Activated naive CD8-positive, alpha-beta T cell treated with anti-CD3 and anti-CD28 coated beads, Interleukin-2, amount 50 U/mL, for 24 hours (primary cell): ENCODE measurements at regions not wholly inside any gene's neighbourhood (a gene's known extent, or its start where the extent isn't known, plus 50 kb on each side); places are given as distances from the start of the nearest gene placed in this dataset.

Source experiments
- ATAC-seq: fragments of 150-1000 bp; cut with Tn5 transposase; one replicate; pipeline ENCODE4 v1.10.0; 2021
- DNase-seq: peaks from one replicate; pipeline ENCODE4 v3.0.0; 2021
- H3K27ac Mint-ChIP-seq: one replicate; pipeline ENCODE4 v1.8.0; 2021; ENCODE audit warnings: mild to moderate bottlenecking, mixed read lengths
- H3K27me3 Mint-ChIP-seq: one replicate; pipeline ENCODE4 v1.8.0; 2021; ENCODE audit warnings: mixed read lengths
- H3K36me3 Mint-ChIP-seq: one replicate; pipeline ENCODE4 v1.8.0; 2021; ENCODE audit warnings: low read depth, mixed read lengths
- H3K4me1 Mint-ChIP-seq: one replicate; pipeline ENCODE4 v1.8.0; 2021; ENCODE audit warnings: mixed read lengths
- H3K4me3 Mint-ChIP-seq: one replicate; pipeline ENCODE4 v1.8.0; 2021; ENCODE audit warnings: mild to moderate bottlenecking, moderate library complexity, mixed read lengths
- H3K9me3 Mint-ChIP-seq: one replicate; pipeline ENCODE4 v1.8.0; 2021; ENCODE audit warnings: mixed read lengths

DNA sequence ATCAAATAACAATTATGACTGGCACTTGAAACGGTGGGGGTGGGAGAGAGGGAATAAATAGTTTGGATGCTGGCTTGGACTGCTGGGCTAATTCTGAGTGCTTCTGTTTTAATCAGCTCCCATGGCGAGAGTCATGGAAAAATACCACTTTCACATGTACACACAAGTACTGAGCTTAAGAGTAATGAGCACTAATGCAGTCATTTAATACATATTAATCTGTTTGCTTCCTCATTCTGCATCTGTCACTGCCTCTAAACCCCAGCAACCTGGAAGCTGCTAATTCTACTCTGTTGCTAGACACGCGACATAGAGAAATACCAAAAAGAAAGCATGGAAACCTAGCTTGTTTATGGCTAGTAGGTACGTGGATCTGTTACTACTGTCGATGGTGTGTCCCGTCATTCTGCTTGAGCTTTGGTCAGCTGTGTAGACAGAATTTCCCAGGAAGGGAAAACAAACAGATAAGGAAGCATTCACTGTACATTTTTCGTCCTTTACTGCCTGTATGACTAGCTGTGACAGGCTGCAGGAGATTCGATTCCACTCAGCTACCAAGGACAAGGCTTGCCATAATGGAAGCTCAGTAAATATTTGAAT, 238.8 kb downstream of the BAMBI start:
- DNase-seq (no peak), ATAC-seq (no peak)
- no peak overlapping the region for H3K27ac Mint-ChIP-seq
- no peaks in the 10 kb centered on the region for H3K36me3 Mint-ChIP-seq
- no peaks in the 10 kb centered on the region for H3K9me3 Mint-ChIP-seq
- no peaks in the 10 kb centered on the region for H3K4me1 Mint-ChIP-seq
- H3K27me3 Mint-ChIP-seq = peaks cover 2% of the 10 kb centered on the region
- H3K4me3 Mint-ChIP-seq = no peak overlapping the region

DNA sequence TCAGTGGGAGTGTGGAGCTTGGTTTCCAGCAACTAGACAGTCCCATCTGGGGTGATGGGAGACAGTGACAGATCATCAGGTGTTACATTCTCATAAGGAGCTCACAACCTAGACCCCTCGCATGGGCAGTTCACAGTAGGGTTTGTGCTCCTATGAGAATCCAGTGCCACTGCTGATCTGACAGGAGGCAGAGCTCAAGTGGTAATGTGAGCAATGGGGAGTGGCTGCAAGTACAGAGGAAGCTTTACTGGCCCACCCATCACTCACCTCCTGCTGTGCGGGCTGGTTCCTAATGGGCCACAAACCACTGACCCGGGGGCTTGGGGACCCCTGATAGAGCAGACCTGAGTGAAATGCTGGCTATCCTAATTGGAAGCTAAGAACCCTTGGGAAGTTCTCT, 242.8 kb downstream of the BAMBI start:
- ATAC-seq (no peak), DNase-seq (no peak)
- Mint-ChIP-seq H3K27me3 (peaks cover 9% of the 10 kb centered on the region), H3K27ac (no peak overlapping the region), H3K4me1 (no peaks in the 10 kb centered on the region), H3K4me3 (no peak overlapping the region), H3K36me3 (no peaks in the 10 kb centered on the region), H3K9me3 (no peaks in the 10 kb centered on the region)

DNA sequence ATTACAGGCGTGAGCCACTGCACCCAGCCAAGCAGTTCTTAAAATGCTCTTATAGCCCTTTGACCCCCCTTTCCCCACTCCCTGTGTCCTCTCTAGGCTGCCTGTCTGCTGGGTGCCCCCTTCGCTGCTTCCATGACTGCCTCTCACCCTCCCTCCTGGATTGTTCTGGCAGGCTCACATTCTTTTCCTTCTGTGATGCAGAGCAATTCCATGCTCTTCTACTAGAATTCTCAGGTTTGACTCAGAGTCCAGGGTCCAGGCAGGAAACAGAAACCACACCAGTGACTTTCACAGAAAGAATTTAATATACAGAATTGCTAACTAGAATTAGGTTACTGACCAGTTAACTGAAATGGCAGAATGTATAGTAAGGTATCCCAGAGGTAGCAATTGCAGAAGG, 244.8 kb downstream of the BAMBI start:
- no peaks in the 10 kb centered on the region for H3K9me3 Mint-ChIP-seq
- H3K4me1 Mint-ChIP-seq = no peaks in the 10 kb centered on the region
- no peaks in the 10 kb centered on the region for H3K36me3 Mint-ChIP-seq
- no peak overlapping the region for H3K27ac Mint-ChIP-seq
- no peak for ATAC-seq
- H3K27me3 Mint-ChIP-seq = peaks cover 14% of the 10 kb centered on the region
- H3K4me3 Mint-ChIP-seq = no peak overlapping the region
- DNase-seq = no peak

DNA sequence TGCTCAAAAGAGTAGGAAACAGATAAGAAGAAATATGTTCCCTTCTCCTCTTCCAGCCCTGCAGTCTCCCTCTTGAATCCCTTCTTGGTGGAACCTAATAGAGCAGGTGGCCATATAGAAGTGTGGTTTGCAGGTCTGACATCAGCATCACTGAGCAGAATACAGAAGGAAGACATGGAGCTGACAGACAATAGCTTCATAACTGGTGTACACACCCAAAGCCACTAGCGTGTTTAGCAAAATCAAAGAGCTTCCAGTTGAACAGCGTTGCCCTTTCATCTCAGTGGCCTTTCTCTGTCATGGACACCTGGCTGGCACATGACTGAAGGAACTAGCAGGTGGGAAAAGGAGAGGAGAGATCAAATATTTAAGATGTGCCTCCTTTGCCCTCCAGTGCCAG, 245.5 kb downstream of the BAMBI start:
- H3K27me3 Mint-ChIP-seq = peaks cover 14% of the 10 kb centered on the region
- H3K36me3 Mint-ChIP-seq = no peaks in the 10 kb centered on the region
- H3K27ac Mint-ChIP-seq = no peak overlapping the region
- H3K4me1 Mint-ChIP-seq = no peaks in the 10 kb centered on the region
- H3K9me3 Mint-ChIP-seq = no peaks in the 10 kb centered on the region
- DNase-seq (no peak), ATAC-seq (no peak)
- no peak overlapping the region for H3K4me3 Mint-ChIP-seq

DNA sequence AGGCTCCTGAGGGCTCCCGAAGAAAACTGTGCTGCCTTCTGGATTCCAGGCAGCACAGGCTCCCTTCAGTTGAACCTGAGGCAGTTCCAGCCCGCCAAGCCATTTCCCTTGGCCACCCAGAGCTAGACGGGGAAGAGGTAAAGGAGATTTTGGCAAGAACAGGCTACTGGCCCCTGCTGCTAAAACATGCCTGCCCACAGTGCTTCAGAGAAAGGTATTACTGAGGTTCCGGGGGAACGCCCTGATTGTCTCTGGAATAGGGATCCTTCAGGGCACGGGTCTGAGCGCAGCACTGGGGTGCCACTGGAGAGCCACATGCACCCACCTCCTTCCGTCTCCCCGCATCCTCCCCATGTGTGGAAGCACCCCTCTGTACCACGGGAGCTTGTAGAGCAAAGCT, 247.4 kb downstream of the BAMBI start:
- Mint-ChIP-seq H3K9me3 (no peaks in the 10 kb centered on the region), H3K4me1 (no peaks in the 10 kb centered on the region), H3K27ac (no peak overlapping the region), H3K27me3 (peaks cover 16% of the 10 kb centered on the region), H3K36me3 (no peaks in the 10 kb centered on the region), H3K4me3 (no peak overlapping the region)
- ATAC-seq (no peak), DNase-seq (no peak)

DNA sequence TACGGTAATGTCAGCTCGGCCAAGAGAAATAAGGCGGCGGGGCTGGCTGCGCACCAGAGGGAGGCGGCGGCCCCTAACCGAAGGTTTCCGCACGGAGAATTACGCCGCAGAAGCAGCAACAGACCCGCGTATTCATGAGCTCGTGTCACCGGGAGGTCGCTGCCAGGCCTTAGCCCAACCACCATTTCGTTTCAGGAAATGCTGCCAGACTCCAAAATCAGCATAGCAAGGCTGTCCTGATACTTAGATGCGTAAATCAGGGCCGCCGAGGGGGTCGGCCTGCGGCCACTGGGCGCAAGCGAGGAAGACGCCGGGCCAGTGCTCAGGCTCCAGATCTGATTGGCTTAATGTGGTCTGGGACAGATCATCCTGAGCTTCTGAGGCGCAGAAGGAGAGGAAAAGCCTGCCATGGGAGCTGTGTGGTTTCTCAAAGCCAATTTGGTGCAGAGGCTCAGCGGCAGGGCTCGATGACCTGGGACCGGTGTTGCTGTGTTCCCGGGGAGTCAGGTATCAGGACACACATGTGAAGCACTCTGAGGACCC, 247.9 kb downstream of the BAMBI start:
- H3K27ac Mint-ChIP-seq = no peak overlapping the region
- DNase-seq = no peak
- H3K4me1 Mint-ChIP-seq = no peaks in the 10 kb centered on the region
- no peaks in the 10 kb centered on the region for H3K36me3 Mint-ChIP-seq
- no peak overlapping the region for H3K4me3 Mint-ChIP-seq
- no peak for ATAC-seq
- peaks cover 16% of the 10 kb centered on the region for H3K27me3 Mint-ChIP-seq
- H3K9me3 Mint-ChIP-seq = no peaks in the 10 kb centered on the region

DNA sequence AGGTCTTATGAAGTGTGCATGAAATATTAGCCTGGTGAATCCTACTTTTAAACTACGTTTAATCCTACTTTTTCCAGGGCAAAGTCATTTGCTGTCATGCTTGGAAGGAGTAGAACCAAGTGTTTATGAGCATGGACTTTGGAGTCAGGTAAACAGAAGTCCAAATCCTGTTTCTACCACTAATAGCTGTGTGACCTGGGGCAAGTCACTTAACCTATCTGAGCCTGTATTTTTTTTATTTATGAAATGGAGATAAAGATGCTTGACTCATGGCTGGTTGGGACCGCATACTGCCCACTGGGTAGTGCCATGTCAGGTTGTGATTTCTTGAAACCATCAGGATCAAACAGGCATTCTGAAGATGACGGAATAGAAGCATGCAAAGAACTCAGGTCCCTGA, 249.6 kb downstream of the BAMBI start:
- ATAC-seq (no peak), DNase-seq (no peak)
- no peak overlapping the region for H3K4me3 Mint-ChIP-seq
- H3K27me3 Mint-ChIP-seq = peaks cover 18% of the 10 kb centered on the region
- no peaks in the 10 kb centered on the region for H3K4me1 Mint-ChIP-seq
- H3K9me3 Mint-ChIP-seq = no peaks in the 10 kb centered on the region
- no peaks in the 10 kb centered on the region for H3K36me3 Mint-ChIP-seq
- no peak overlapping the region for H3K27ac Mint-ChIP-seq

DNA sequence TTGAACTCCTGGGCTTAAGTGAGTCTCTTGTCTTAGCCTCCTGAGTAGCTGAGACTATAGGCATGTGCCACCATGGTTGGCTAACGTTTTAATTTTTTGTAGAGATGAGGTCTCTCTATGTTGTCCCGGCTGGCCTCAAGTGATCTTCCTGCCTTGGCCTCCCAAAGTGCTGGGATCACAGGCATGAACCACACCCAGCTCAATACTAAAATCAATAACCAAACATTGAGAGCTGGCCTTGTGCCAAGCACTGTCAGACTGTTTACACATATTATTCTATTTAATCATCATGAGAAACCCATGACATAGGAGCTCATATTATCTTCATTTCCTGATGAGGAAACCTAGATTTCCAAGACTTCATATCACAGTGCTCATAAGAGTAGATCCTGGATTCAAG, 251.2 kb downstream of the BAMBI start:
- DNase-seq (no peak), ATAC-seq (no peak)
- Mint-ChIP-seq H3K9me3 (no peaks in the 10 kb centered on the region), H3K4me1 (no peaks in the 10 kb centered on the region), H3K27ac (no peak overlapping the region), H3K27me3 (peaks cover 15% of the 10 kb centered on the region), H3K36me3 (no peaks in the 10 kb centered on the region), H3K4me3 (no peak overlapping the region)

DNA sequence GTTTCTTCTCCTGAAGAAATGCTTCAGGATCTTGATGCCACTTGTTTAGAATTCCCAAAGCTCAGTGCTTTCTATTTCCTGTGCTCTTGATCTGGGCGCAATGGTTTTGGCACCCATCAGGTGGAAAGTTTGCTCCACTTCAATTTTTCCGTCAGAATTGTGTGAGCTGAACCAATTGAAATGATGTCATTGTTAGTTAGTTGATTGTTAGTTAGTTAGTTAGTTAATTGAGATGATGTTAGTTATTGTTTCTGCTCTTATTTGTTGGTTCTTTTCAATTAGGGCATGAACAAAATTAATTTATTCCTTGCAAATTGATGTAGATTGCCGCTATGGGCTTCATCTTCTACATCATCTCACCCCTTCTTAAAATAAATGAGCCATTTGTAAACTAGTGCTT, 252.6 kb downstream of the BAMBI start:
- H3K36me3 Mint-ChIP-seq = no peaks in the 10 kb centered on the region
- H3K4me3 Mint-ChIP-seq = no peak overlapping the region
- no peak for DNase-seq
- H3K27ac Mint-ChIP-seq = no peak overlapping the region
- H3K9me3 Mint-ChIP-seq = no peaks in the 10 kb centered on the region
- no peak for ATAC-seq
- H3K27me3 Mint-ChIP-seq = peaks cover 13% of the 10 kb centered on the region
- no peaks in the 10 kb centered on the region for H3K4me1 Mint-ChIP-seq

DNA sequence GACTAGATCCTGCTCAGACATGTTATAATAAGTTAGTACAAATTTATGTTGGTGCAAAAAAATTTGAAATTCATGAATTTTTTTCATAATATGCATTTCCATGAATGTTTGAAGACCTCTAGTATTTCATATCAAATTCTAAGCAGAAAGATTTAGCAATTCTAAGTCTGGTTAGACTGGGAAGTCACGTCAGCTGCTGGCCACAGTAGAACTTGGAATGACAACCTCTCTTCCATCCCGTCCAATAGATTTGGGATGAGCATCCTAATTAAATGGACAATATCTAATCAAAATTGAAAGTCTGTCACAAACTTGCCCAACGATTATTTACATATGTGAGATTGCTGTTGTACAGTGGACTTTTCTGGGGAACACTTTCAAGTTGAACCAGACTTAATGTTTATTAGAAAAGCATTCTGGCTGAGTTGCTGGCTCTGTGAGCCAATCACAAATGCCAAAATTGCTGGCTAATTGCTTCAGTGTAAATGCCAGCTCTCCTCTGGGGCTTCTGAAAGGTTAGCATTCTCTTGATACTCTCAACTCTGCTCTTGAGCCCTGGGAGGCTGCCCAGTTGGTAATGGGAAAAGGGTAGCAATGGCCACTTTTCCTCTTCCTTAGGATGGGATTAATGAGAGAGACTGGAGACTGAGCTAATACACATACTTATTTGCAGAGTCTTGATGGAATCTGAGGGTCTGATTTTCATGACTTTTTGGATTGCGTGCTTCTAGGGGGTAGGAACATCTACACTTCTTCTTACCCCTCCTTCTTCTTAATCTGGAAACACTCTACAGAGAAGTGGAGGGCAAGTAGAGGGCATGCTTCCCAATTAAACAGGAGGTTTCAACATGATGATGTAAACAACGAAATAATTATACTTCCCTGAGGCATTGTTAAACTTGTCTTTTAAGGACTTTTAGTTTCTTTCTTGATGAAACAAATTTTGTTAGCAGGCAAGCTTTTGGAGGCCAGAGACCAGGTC, 253.5 kb downstream of the BAMBI start:
- peaks cover 10% of the 10 kb centered on the region for H3K27me3 Mint-ChIP-seq

DNA sequence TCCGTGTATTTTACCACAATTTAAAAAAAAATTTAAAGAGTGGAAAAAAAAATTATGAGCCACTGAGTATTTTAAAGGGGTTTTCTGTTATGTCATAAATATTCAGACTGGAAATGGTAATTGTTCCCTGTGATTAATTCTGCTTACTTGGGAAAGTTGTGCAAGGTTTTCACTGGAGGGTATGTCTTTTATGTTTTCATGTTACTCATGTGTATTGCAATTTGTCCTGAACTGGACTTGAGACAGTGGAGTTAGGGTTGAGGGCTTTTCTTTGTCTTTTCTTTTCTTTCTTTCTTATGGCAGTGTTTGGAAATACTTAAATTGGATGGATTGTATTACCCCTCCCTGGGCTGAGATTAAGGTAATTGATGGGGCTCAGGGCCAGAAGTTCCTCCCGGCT, 257.7 kb downstream of the BAMBI start:
- Mint-ChIP-seq H3K27me3 (peaks cover 5% of the 10 kb centered on the region), H3K27ac (no peak overlapping the region), H3K4me1 (no peaks in the 10 kb centered on the region), H3K9me3 (no peaks in the 10 kb centered on the region), H3K4me3 (no peak overlapping the region), H3K36me3 (no peaks in the 10 kb centered on the region)
- DNase-seq (no peak), ATAC-seq (no peak)

More for the DNA sequence above, 253.5 kb downstream of the BAMBI start:
- no peak for ATAC-seq
- H3K9me3 Mint-ChIP-seq = no peaks in the 10 kb centered on the region
- no peak for DNase-seq
- H3K36me3 Mint-ChIP-seq = no peaks in the 10 kb centered on the region
- no peak overlapping the region for H3K27ac Mint-ChIP-seq
- H3K4me3 Mint-ChIP-seq = no peak overlapping the region
- no peaks in the 10 kb centered on the region for H3K4me1 Mint-ChIP-seq

DNA sequence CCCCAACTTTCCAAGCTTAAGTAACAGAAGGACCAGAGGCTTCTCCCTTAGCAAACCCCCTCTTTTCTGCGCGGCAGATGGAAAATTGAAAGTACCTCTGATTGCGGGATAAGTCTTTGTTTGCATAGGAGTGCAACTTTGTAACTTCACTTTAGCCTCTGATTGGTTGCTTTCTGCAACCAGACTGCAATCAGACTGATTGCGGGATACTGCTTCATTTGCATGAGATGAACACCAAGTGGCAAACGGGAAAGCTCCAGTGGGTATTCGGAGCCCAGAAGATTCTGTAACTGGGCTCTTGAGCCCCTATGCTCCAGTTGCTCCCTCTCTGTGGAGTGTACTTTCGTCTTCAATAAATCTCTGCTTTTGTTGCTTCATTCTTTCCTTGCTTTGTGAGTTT, 260.6 kb downstream of the BAMBI start:
- H3K9me3 Mint-ChIP-seq = no peaks in the 10 kb centered on the region
- H3K36me3 Mint-ChIP-seq = no peaks in the 10 kb centered on the region
- DNase-seq (no peak), ATAC-seq (no peak)
- no peak overlapping the region for H3K27ac Mint-ChIP-seq
- H3K4me1 Mint-ChIP-seq = no peaks in the 10 kb centered on the region
- no peak overlapping the region for H3K4me3 Mint-ChIP-seq
- H3K27me3 Mint-ChIP-seq = no peaks in the 10 kb centered on the region

DNA sequence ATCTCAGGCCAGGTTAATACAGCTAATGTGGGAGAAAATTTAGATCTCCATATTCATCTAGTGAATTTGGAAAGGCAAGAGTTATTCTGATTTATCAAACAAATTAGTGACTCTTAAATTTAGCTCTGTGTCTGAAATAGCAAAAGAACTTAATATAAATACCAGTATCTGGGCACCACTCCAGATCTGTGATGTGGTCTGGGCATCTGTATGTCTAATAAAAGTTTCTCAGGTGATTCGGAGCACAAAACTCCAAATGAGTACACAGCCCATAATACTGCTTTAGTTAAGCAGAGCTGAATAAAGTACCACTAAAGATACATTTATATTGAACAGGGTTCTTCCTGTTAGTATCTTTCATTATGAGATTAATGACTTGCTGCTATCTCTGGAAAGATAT, 261.4 kb downstream of the BAMBI start:
- H3K27me3 Mint-ChIP-seq = no peaks in the 10 kb centered on the region
- DNase-seq (no peak), ATAC-seq (no peak)
- no peaks in the 10 kb centered on the region for H3K4me1 Mint-ChIP-seq
- no peaks in the 10 kb centered on the region for H3K36me3 Mint-ChIP-seq
- no peak overlapping the region for H3K4me3 Mint-ChIP-seq
- H3K9me3 Mint-ChIP-seq = no peaks in the 10 kb centered on the region
- H3K27ac Mint-ChIP-seq = no peak overlapping the region

DNA sequence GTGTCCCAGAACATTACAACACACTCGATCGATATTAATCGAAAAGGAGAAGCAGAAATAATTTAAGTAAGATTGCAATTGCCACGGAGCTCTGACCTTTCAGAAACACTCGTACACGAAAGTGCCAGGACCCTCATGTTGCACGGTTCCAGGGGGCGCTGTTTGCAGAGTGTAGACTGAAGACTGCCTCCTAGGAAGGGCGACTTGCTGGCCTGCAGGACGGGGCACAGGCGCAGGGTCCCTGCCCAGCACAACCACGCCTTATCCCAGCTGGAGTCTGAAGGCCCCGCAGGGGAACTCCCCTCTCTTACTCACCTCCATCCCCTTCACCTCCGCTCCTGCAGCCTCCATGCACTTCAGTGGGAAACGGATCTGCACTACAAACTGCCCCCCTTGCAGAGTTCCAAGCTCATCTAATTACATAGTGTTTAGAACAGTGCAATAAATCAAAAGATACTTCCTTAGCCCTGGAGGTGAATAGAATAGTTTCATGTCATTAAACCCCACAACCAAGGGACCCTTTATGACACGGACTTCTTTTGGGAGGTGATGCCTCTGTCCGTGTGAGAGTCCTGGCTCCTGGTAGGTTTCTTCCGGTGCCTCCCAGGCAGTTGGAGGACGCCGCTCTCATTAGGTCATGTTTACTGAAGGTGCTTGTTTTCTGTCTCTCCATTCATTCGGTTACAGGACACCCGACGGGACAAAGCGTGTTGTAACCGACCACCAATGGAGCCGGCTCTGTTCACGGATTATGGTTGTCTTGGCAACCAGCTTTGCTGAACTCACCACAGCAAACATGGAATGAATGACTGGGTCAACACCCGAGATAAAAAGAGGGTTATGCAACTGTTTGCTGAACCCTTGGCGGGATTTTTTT, 262.2 kb downstream of the BAMBI start:
- Mint-ChIP-seq H3K27me3 (no peaks in the 10 kb centered on the region), H3K4me1 (no peaks in the 10 kb centered on the region), H3K27ac (no peak overlapping the region), H3K9me3 (no peaks in the 10 kb centered on the region), H3K36me3 (no peaks in the 10 kb centered on the region), H3K4me3 (no peak overlapping the region)
- DNase-seq = no peak
- no peak for ATAC-seq
